Neural progenitor cell (in vitro differentiated cells): ENCODE measurements at regions not wholly inside any gene's neighbourhood (a gene's known extent, or its start where the extent isn't known, plus 50 kb on each side); places are given as distances from the start of the nearest gene placed in this dataset.
A peak's percentile ranks its signal among the peaks of the same experiment; 100 is the strongest.

Experiments used
- DNase-seq: peaks from one replicate; pipeline ENCODE4 v3.0.0-alpha.2; 2016; ENCODE audit warnings: low spot score
- H2AFZ ChIP-seq: fragments of 200-600 bp; sonication (generic); replicated peaks from 2 replicates; pipeline ENCODE4 v1.6.1; 2016; ENCODE audit warnings: antibody characterized with exemption
- H3F3A ChIP-seq: fragments of 200-600 bp; sonication (generic); 2 replicates; pipeline ENCODE4 v1.6.1; 2016; ENCODE audit warnings: antibody characterized with exemption, low read depth
- H3K27ac ChIP-seq: fragments of 200-600 bp; sonication (generic); 2 replicates; pipeline ENCODE4 v1.5.1; 2016; ENCODE audit warnings: mild to moderate bottlenecking
- H3K27me3 ChIP-seq: fragments of 200-600 bp; sonication (generic); 2 replicates; pipeline ENCODE4 v1.6.1; 2016; ENCODE audit warnings: mild to moderate bottlenecking, moderate library complexity
- H3K36me3 ChIP-seq: fragments of 200-600 bp; sonication (generic); 2 replicates; pipeline ENCODE4 v1.5.1; 2016
- H3K4me1 ChIP-seq: fragments of 200-600 bp; sonication (generic); 2 replicates; pipeline ENCODE4 v1.6.1; 2016; ENCODE audit warnings: mixed run types
- H3K4me2 ChIP-seq: fragments of 200-600 bp; sonication (generic); 2 replicates; pipeline ENCODE4 v1.6.1; 2016
- H3K4me3 ChIP-seq: fragments of 200-600 bp; sonication (generic); 2 replicates; pipeline ENCODE4 v1.5.1; 2016
- H3K79me2 ChIP-seq: fragments of 200-600 bp; sonication (generic); 2 replicates; pipeline ENCODE4 v1.6.1; 2016; ENCODE audit warnings: low read depth
- H3K9ac ChIP-seq: fragments of 200-600 bp; sonication (generic); 2 replicates; pipeline ENCODE4 v1.6.1; 2016
- H3K9me3 ChIP-seq: fragments of 200-600 bp; sonication (generic); 2 replicates; pipeline ENCODE4 v1.5.1; 2016; ENCODE audit warnings: low read depth
- H4K20me1 ChIP-seq: fragments of 200-600 bp; sonication (generic); 2 replicates; pipeline ENCODE4 v1.6.1; 2016; ENCODE audit warnings: low read depth
- H3K27ac Mint-ChIP-seq: 3 replicates; pipeline ENCODE4 v1.8.0; 2021; ENCODE audit warnings: mixed read lengths
- H3K27me3 Mint-ChIP-seq: 2 replicates; pipeline ENCODE4 v1.8.0; 2022; ENCODE audit warnings: low read depth, mild to moderate bottlenecking, inconsistent platforms, moderate library complexity, mixed read lengths; ENCODE audit not compliant: insufficient read depth
- H3K36me3 Mint-ChIP-seq: 3 replicates; pipeline ENCODE4 v1.8.0; 2021; ENCODE audit warnings: mixed read lengths
- H3K4me1 Mint-ChIP-seq: 3 replicates; pipeline ENCODE4 v1.8.0; 2021; ENCODE audit warnings: mixed read lengths
- H3K4me3 Mint-ChIP-seq: 3 replicates; pipeline ENCODE4 v1.8.0; 2021; ENCODE audit warnings: mild to moderate bottlenecking, moderate library complexity, mixed read lengths
- H3K9me3 Mint-ChIP-seq: 3 replicates; pipeline ENCODE4 v1.8.0; 2020; ENCODE audit warnings: mixed read lengths
- CTCF ChIP-seq: fragments of 200-600 bp; sonication (generic); IDR thresholded peaks from 2 replicates; pipeline ENCODE4 v1.5.1; 2017; ENCODE audit warnings: antibody characterized with exemption, mild to moderate bottlenecking
- EZH2 ChIP-seq: fragments of 200-600 bp; sonication (generic); IDR thresholded peaks from 2 replicates; pipeline ENCODE4 v1.6.1; 2017; ENCODE audit warnings: antibody characterized with exemption, mild to moderate bottlenecking, moderate library complexity
- EZH2phosphoT487 ChIP-seq: fragments of 200-600 bp; sonication (generic); IDR thresholded peaks from 2 replicates; pipeline ENCODE4 v1.6.1; 2017; ENCODE audit warnings: antibody characterized with exemption

GRCh38 chr15:26097216-26097615, 234.1 kb upstream of the ATP10A start:
- Histone ChIP-seq H3K27me3 (peaks cover 3% of the 10 kb centered on the region), H3F3A (no peaks in the 10 kb centered on the region), H3K4me3 (no peak overlapping the region), H2AFZ (no peak overlapping the region), H3K4me2 (no peak overlapping the region), H3K9me3 (no peaks in the 10 kb centered on the region), H3K36me3 (no peaks in the 10 kb centered on the region), H3K9ac (no peak overlapping the region), H3K79me2 (no peaks in the 10 kb centered on the region), H3K27ac (no peak overlapping the region), H4K20me1 (no peaks in the 10 kb centered on the region), H3K4me1 (no peaks in the 10 kb centered on the region)
- TF ChIP-seq EZH2 (no peak), EZH2phosphoT487 (no peak), CTCF (no peak)
- no peak for DNase-seq
- Mint-ChIP-seq H3K36me3 (no peaks in the 10 kb centered on the region), H3K9me3 (peaks cover 5% of the 10 kb centered on the region), H3K4me3 (no peak overlapping the region), H3K27ac (no peak overlapping the region), H3K27me3 (peaks cover 2% of the 10 kb centered on the region), H3K4me1 (peaks cover 3% of the 10 kb centered on the region)

GRCh38 chr15:26096581-26096980, 233.5 kb upstream of the ATP10A start:
- H3K9me3 ChIP-seq: no peaks in the 10 kb centered on the region
- no peak overlapping the region for H3K27ac Mint-ChIP-seq
- no peaks in the 10 kb centered on the region for H4K20me1 ChIP-seq
- DNase-seq: no peak
- peaks cover 2% of the 10 kb centered on the region for H3K27me3 Mint-ChIP-seq
- no peak overlapping the region for H3K4me3 ChIP-seq
- H3K27me3 ChIP-seq: peaks cover 3% of the 10 kb centered on the region
- H3K36me3 ChIP-seq: no peaks in the 10 kb centered on the region
- H3K9me3 Mint-ChIP-seq: peaks cover 5% of the 10 kb centered on the region
- H3K4me3 Mint-ChIP-seq: no peak overlapping the region
- no peak overlapping the region for H2AFZ ChIP-seq
- H3K4me2 ChIP-seq: no peak overlapping the region
- H3K9ac ChIP-seq: no peak overlapping the region
- TF ChIP-seq EZH2 (no peak), EZH2phosphoT487 (no peak), CTCF (no peak)
- no peak overlapping the region for H3K27ac ChIP-seq
- H3K79me2 ChIP-seq: no peaks in the 10 kb centered on the region
- H3K36me3 Mint-ChIP-seq: no peaks in the 10 kb centered on the region
- H3K4me1 Mint-ChIP-seq: peaks cover 3% of the 10 kb centered on the region
- H3K4me1 ChIP-seq: no peaks in the 10 kb centered on the region
- no peaks in the 10 kb centered on the region for H3F3A ChIP-seq

- Histone ChIP-seq H3K79me2 (no peaks in the 10 kb centered on the region), H3F3A (no peaks in the 10 kb centered on the region), H3K4me3 (no peak overlapping the region), H3K36me3 (no peaks in the 10 kb centered on the region), H3K27me3 (peaks cover 3% of the 10 kb centered on the region), H3K9me3 (no peaks in the 10 kb centered on the region), H2AFZ (peak overlapping the region; percentile 69), H3K27ac (no peak overlapping the region), H3K9ac (no peak overlapping the region), H3K4me2 (peak overlapping the region; percentile 22), H4K20me1 (no peaks in the 10 kb centered on the region), H3K4me1 (no peaks in the 10 kb centered on the region)
- DNase-seq: peak; percentile 69
- TF ChIP-seq EZH2phosphoT487 (no peak), CTCF (peak; percentile 68)
- Mint-ChIP-seq H3K4me3 (no peak overlapping the region), H3K27me3 (peaks cover 2% of the 10 kb centered on the region), H3K4me1 (peaks cover 3% of the 10 kb centered on the region), H3K36me3 (no peaks in the 10 kb centered on the region), H3K9me3 (peaks cover 5% of the 10 kb centered on the region), H3K27ac (no peak overlapping the region)
Measured at GRCh38 chr15:26095710-26096330, 232.7 kb upstream of the ATP10A start.
